HUES48 (cell line): ENCODE measurements at regions not wholly inside any gene's neighbourhood (a gene's known extent, or its start where the extent isn't known, plus 50 kb on each side); places are given as distances from the start of the nearest gene placed in this dataset.

Experiments used
- H3K27ac ChIP-seq: one replicate; pipeline ENCODE4 v1.7.0; 2013; ENCODE audit warnings: low read depth, low read length, inconsistent platforms
- H3K27me3 ChIP-seq: 2 replicates; pipeline ENCODE4 v1.6.1; 2013; ENCODE audit warnings: mild to moderate bottlenecking, low read length; ENCODE audit not compliant: control insufficient read depth, insufficient read depth
- H3K36me3 ChIP-seq: 2 replicates; pipeline ENCODE4 v1.6.1; 2013; ENCODE audit warnings: low read length; ENCODE audit not compliant: control insufficient read depth, insufficient read depth
- H3K4me1 ChIP-seq: 2 replicates; pipeline ENCODE4 v1.6.1; 2013; ENCODE audit warnings: mild to moderate bottlenecking, low read length; ENCODE audit not compliant: control insufficient read depth, insufficient read depth
- H3K4me3 ChIP-seq: 2 replicates; pipeline ENCODE4 v1.5.1; 2013; ENCODE audit warnings: mild to moderate bottlenecking, low read depth, low read length
- H3K9ac ChIP-seq: 2 replicates; pipeline ENCODE4 v1.6.1; 2013; ENCODE audit warnings: mild to moderate bottlenecking, low read depth, low read length, moderate library complexity
- H3K9me3 ChIP-seq: 2 replicates; pipeline ENCODE4 v1.6.1; 2013; ENCODE audit warnings: low read length; ENCODE audit not compliant: control insufficient read depth, insufficient read depth

GRCh38 chr2:136653861-136654260, 111.5 kb upstream of the THSD7B start:
- no peak overlapping the region for H3K9ac ChIP-seq
- no peaks in the 10 kb centered on the region for H3K9me3 ChIP-seq
- H3K4me1 ChIP-seq = peaks cover 13% of the 10 kb centered on the region
- no peak overlapping the region for H3K27ac ChIP-seq
- H3K4me3 ChIP-seq = no peak overlapping the region
- no peaks in the 10 kb centered on the region for H3K36me3 ChIP-seq
- no peaks in the 10 kb centered on the region for H3K27me3 ChIP-seq

DNA sequence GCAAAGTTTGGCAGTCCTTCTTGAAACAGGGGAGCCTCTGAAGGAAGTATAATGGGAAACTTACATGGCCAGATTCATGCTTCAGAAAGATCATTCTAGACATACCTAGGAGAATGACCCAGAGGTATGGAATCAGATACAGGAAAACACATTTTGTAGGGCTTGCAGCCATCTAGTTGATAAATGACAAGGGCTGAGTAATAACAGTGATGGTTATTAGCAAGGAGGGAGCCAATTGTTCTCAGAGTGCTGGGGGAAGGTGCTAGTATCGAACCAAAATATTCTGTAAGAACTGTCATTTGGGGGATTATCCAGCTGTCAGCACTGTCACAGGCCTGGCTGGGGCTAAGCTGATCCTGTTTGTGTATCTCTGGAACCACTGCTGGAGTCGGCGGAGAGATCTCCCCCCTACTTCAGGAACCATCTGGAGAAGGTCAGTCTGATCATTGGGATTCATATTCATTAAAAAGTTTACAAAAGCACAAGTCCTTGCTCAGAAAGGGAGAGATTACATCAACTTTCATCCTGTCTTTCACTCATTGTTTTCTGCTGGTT, 113.8 kb upstream of the THSD7B start:
- peaks cover 13% of the 10 kb centered on the region for H3K4me1 ChIP-seq
- no peak overlapping the region for H3K4me3 ChIP-seq
- no peak overlapping the region for H3K27ac ChIP-seq
- H3K9ac ChIP-seq = no peak overlapping the region
- no peaks in the 10 kb centered on the region for H3K27me3 ChIP-seq
- H3K9me3 ChIP-seq = no peaks in the 10 kb centered on the region
- no peaks in the 10 kb centered on the region for H3K36me3 ChIP-seq

GRCh38 chr2:136647039-136647438, 118.3 kb upstream of the THSD7B start:
- Histone ChIP-seq H3K4me3 (no peak overlapping the region), H3K4me1 (no peaks in the 10 kb centered on the region), H3K9ac (no peak overlapping the region), H3K9me3 (no peaks in the 10 kb centered on the region), H3K36me3 (no peaks in the 10 kb centered on the region), H3K27ac (no peak overlapping the region), H3K27me3 (no peaks in the 10 kb centered on the region)

GRCh38 chr2:136645236-136645828, 120.0 kb upstream of the THSD7B start:
- Histone ChIP-seq H3K4me3 (no peak overlapping the region), H3K4me1 (no peaks in the 10 kb centered on the region), H3K9ac (no peak overlapping the region), H3K36me3 (no peaks in the 10 kb centered on the region), H3K27me3 (no peaks in the 10 kb centered on the region), H3K9me3 (no peaks in the 10 kb centered on the region), H3K27ac (no peak overlapping the region)

DNA sequence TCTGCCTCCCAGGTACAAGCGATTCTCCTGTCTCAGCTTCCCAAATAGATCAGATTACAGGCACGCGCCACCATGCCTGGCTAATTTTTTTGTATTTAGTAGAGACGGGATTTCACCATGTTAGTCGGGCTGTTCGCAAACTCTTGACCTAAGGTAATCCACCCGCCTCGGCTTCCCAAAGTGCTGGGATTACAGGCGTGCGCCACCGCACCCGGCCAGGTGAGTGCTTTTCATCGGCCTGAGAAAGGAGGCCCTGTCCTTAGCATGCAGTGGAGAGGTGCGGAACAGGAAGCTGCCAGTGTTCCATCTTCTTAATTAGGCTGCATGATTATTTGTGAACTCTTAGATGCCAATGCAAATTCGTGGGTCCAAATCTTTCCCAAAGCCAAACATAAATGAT, 125.7 kb upstream of the THSD7B start:
- H3K9ac ChIP-seq = no peak overlapping the region
- no peaks in the 10 kb centered on the region for H3K9me3 ChIP-seq
- H3K27ac ChIP-seq = no peak overlapping the region
- H3K4me3 ChIP-seq = no peak overlapping the region
- H3K27me3 ChIP-seq = no peaks in the 10 kb centered on the region
- H3K4me1 ChIP-seq = no peaks in the 10 kb centered on the region
- no peaks in the 10 kb centered on the region for H3K36me3 ChIP-seq

DNA sequence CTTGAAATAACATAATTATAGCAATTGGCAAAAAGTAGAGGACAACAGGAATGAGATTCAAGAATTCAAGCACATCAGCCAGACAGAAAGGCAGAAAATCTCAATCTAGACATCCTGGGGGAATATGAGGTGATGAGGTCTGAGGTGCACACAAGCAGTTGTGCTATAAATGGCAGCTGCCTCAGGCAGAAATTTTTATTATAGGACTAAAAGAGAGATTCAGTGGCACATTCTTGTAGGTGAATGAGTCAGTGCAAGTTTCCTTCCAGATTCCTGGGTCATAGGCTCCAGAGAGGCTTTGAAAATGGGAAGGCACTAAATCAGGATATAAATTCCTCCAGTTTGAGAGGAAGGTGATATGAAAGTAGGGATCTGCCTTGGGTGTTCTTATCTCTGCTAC, 127.2 kb upstream of the THSD7B start:
- H3K27ac ChIP-seq = no peak overlapping the region
- no peaks in the 10 kb centered on the region for H3K27me3 ChIP-seq
- H3K9ac ChIP-seq = no peak overlapping the region
- no peak overlapping the region for H3K4me3 ChIP-seq
- H3K36me3 ChIP-seq = no peaks in the 10 kb centered on the region
- H3K4me1 ChIP-seq = no peaks in the 10 kb centered on the region
- no peaks in the 10 kb centered on the region for H3K9me3 ChIP-seq

DNA sequence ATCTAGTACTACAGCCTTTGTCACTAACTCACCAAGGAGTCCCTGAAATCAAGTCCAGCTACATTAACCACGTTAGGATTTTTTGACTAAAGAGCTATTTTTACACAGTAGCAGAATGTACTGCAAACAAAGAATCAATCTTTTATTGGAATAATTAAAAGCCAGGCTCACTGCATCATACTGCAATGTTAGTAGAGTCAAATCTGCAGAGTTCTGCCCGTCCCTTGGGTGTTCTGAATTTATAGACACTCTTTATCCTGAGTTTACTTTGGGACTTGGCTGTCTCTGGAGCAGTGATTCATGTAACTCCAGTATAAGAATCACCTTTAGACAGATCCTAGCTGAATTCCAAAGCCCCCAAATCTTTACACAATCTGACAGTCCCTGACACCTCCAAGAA, 127.9 kb upstream of the THSD7B start:
- Histone ChIP-seq H3K9me3 (no peaks in the 10 kb centered on the region), H3K36me3 (no peaks in the 10 kb centered on the region), H3K4me1 (no peaks in the 10 kb centered on the region), H3K4me3 (no peak overlapping the region), H3K27ac (no peak overlapping the region), H3K9ac (no peak overlapping the region), H3K27me3 (no peaks in the 10 kb centered on the region)

DNA sequence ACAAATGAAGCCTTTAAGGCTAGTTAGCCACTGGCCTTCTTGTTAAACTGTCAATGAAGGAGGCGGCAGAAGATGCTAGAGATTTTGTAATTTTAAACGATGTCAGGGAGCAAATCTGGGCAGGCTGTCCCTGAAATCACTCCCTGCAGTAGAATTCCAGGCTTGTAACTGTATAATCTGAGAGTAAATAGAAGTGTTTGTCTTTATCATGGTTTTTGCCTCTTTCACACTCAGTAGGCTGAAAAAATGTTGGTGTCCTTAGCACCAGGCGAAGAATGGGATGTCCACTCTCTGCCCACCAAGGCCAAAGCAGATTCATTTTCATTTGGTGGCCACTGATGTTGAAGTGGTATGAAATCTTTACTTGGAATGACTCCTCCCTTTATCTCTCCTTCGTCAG, 136.9 kb upstream of the THSD7B start:
- Histone ChIP-seq H3K27me3 (no peaks in the 10 kb centered on the region), H3K4me1 (no peaks in the 10 kb centered on the region), H3K9me3 (no peaks in the 10 kb centered on the region), H3K4me3 (no peak overlapping the region), H3K9ac (no peak overlapping the region), H3K36me3 (no peaks in the 10 kb centered on the region), H3K27ac (no peak overlapping the region)

- no peak overlapping the region for H3K4me3 ChIP-seq
- no peak overlapping the region for H3K27ac ChIP-seq
These were observed 152.2 kb upstream of the THSD7B start for GRCh38 chr2:136613096-136613495.

GRCh38 chr2:136612079-136612478, 153.3 kb upstream of the THSD7B start:
- Histone ChIP-seq H3K36me3 (no peaks in the 10 kb centered on the region), H3K27me3 (no peaks in the 10 kb centered on the region), H3K4me1 (no peaks in the 10 kb centered on the region), H3K9ac (no peak overlapping the region), H3K9me3 (no peaks in the 10 kb centered on the region), H3K27ac (no peak overlapping the region), H3K4me3 (no peak overlapping the region)

More at GRCh38 chr2:136613096-136613495, 152.2 kb upstream of the THSD7B start:
- Histone ChIP-seq H3K27me3 (no peaks in the 10 kb centered on the region), H3K9ac (no peak overlapping the region), H3K36me3 (no peaks in the 10 kb centered on the region), H3K4me1 (no peaks in the 10 kb centered on the region), H3K9me3 (no peaks in the 10 kb centered on the region)

DNA sequence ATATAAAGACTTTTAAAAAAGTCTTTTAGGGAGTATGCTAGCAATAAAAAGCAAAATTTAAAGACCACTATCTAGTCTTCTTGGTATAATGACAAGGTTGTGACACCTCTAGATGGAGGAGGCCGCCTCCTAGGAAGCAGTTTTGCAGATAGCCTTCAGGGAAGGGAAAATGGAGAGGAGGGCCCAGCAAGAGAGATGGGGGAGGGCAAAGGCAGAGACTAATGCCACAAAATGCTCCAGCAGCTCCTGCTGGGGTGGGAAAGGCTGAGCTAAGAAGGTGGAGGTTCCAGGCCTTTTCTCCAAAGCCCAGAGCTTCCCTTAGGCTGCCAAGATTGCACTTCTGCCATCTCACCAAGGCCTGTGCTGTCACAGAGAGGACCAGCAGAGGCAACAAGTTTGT, 153.9 kb upstream of the THSD7B start:
- no peak overlapping the region for H3K9ac ChIP-seq
- H3K27me3 ChIP-seq = no peaks in the 10 kb centered on the region
- H3K4me1 ChIP-seq = no peaks in the 10 kb centered on the region
- no peaks in the 10 kb centered on the region for H3K9me3 ChIP-seq
- no peaks in the 10 kb centered on the region for H3K36me3 ChIP-seq
- no peak overlapping the region for H3K4me3 ChIP-seq
- H3K27ac ChIP-seq = no peak overlapping the region
